HCT116 (cell line): ENCODE measurements at regions not wholly inside any gene's neighbourhood (a gene's known extent, or its start where the extent isn't known, plus 50 kb on each side); places are given as distances from the start of the nearest gene placed in this dataset.

Experiments
- ATAC-seq: fragments of 200-7000 bp; cut with Tn5 transposase; 2 replicates; pipeline ENCODE4 v1.9.1; 2020; ENCODE audit warnings: mild to moderate bottlenecking, moderate library complexity
- BruUV-seq: library from RNA; stranded (reverse); fragments of 400-500 nt; replicated peaks from 2 replicates; lab custom pipeline; 2021; lab: Mats Ljungman, UMichigan
- CTCF ChIA-PET: fragments of 300-600 bp; sonication (Branson Sonifier 250); formaldehyde crosslinking; loops from one replicate; lab custom pipeline; 2021; ENCODE audit warnings: antibody characterized with exemption; lab: Charles Lee
- POLR2A ChIA-PET: fragments of 300-600, 350-600 bp; sonication (Branson Sonifier 250); formaldehyde crosslinking; loops from one replicate; lab custom pipeline; 2021; ENCODE audit warnings: antibody characterized with exemption; lab: Charles Lee
- RAD21 ChIA-PET, 2 experiments: fragments of 300-600 bp; sonication (Branson Sonifier 250); formaldehyde crosslinking; loops; one replicate each; lab custom pipeline; 2023; ENCODE audit warnings: low total read pairs in 2 of 2; ENCODE audit not compliant: uncharacterized antibody in 2 of 2, unreplicated experiment in 2 of 2, low non-redundant PET in 1 of 2; lab: Charles Lee
- DNase-seq: peaks from one replicate; pipeline ENCODE4 v3.0.0-alpha.2; 2010; ENCODE audit warnings: low read depth, low spot score
- H2AFZ ChIP-seq: fragments of 200-600 bp; shearing (Covaris generic), sonication (generic); 2 replicates; pipeline ENCODE4 v1.6.1; 2017; ENCODE audit warnings: low read depth, mixed run types, mixed read lengths, antibody characterized with exemption, low read length; ENCODE audit not compliant: poor library complexity, severe bottlenecking
- H3K27ac ChIP-seq: 2 replicates; pipeline ENCODE4 v1.5.1; 2012; ENCODE audit warnings: low read depth, low read length
- H3K27me3 ChIP-seq: fragments of 200-600 bp; sonication (generic); 2 replicates; pipeline ENCODE4 v1.6.1; 2016; ENCODE audit warnings: mixed run types, low read length, mixed read lengths; ENCODE audit not compliant: insufficient read depth
- H3K36me3 ChIP-seq, 2 experiments: fragments of 200-500 bp in 1 of 2; fragments of 200-600 bp in 1 of 2; sonication (Bioruptor generic) in 1 of 2; sonication (generic) in 1 of 2; 2 replicates each; pipeline versions ENCODE4 v1.5.1 to v1.6.1; 2014 to 2016; ENCODE audit warnings: low read length in 2 of 2, inconsistent platforms in 1 of 2, mixed read lengths in 1 of 2, mixed run types in 1 of 2; ENCODE audit not compliant: insufficient read depth in 2 of 2, control insufficient read depth in 1 of 2
- H3K4me1 ChIP-seq, 2 experiments: fragments of 200-600 bp in 1 of 2; sonication (generic) in 1 of 2; 2 replicates each; pipeline versions ENCODE4 v1.5.1 to v1.6.1; 2012 to 2017; ENCODE audit warnings: low read length in 2 of 2, inconsistent platforms in 1 of 2, mild to moderate bottlenecking in 1 of 2, mixed read lengths in 1 of 2, mixed run types in 1 of 2, moderate library complexity in 1 of 2; ENCODE audit not compliant: insufficient read depth in 2 of 2, control insufficient read depth in 1 of 2
- H3K4me2 ChIP-seq: fragments of 200-600 bp; sonication (generic); 2 replicates; pipeline ENCODE4 v1.6.1; 2017; ENCODE audit warnings: mixed run types, low read length, mixed read lengths
- H3K4me3 ChIP-seq, 2 experiments: fragments of 200-600 bp in 1 of 2; sonication (generic) in 1 of 2; replicated peaks in 1 of 2; 2 replicates each; pipeline ENCODE4 v1.5.1; 2011 to 2016; ENCODE audit warnings: low read length in 2 of 2, control low read depth in 1 of 2, low read depth in 1 of 2, mild to moderate bottlenecking in 1 of 2, mixed read lengths in 1 of 2, mixed run types in 1 of 2
- H3K79me2 ChIP-seq: fragments of 200-600 bp; sonication (generic); 2 replicates; pipeline ENCODE4 v1.6.1; 2017; ENCODE audit warnings: mild to moderate bottlenecking, mixed run types, low read length, moderate library complexity, mixed read lengths; ENCODE audit not compliant: insufficient read depth
- H3K9ac ChIP-seq: fragments of 200-600 bp; sonication (generic); 2 replicates; pipeline ENCODE4 v1.6.1; 2016; ENCODE audit warnings: low read length, mixed read lengths
- H3K9me2 ChIP-seq: fragments of 200-600 bp; sonication (generic), shearing (Covaris generic); 2 replicates; pipeline ENCODE4 v1.6.1; 2017; ENCODE audit warnings: mixed run types, mild to moderate bottlenecking, moderate library complexity; ENCODE audit not compliant: insufficient read depth
- H3K9me3 ChIP-seq, 2 experiments: fragments of 200-500 bp in 1 of 2; fragments of 200-600 bp in 1 of 2; sonication (Bioruptor generic) in 1 of 2; sonication (generic) in 1 of 2; 2 replicates each; pipeline ENCODE4 v1.6.1; 2014 to 2017; ENCODE audit warnings: low read length in 2 of 2, mixed read lengths in 2 of 2, inconsistent platforms in 1 of 2, low read depth in 1 of 2, mild to moderate bottlenecking in 1 of 2, mixed run types in 1 of 2, moderate library complexity in 1 of 2; ENCODE audit not compliant: control insufficient read depth in 1 of 2, insufficient read depth in 1 of 2
- H4K20me1 ChIP-seq: fragments of 200-600 bp; sonication (generic), shearing (Covaris generic); 2 replicates; pipeline ENCODE4 v1.6.1; 2017; ENCODE audit warnings: mixed run types, mild to moderate bottlenecking, moderate library complexity; ENCODE audit not compliant: insufficient read depth
- ATF3 ChIP-seq: IDR thresholded peaks from 2 replicates; pipeline ENCODE4 v1.6.1; 2012
- CBX3 ChIP-seq: IDR thresholded peaks from 2 replicates; pipeline ENCODE4 v1.6.1; 2012; ENCODE audit warnings: low read depth
- EGR1 ChIP-seq: IDR thresholded peaks from 2 replicates; pipeline ENCODE4 v1.6.1; 2012; ENCODE audit warnings: low read depth
- EZH2 ChIP-seq: fragments of 200-600 bp; sonication (generic); IDR thresholded peaks from 2 replicates; pipeline ENCODE4 v1.6.1; 2017; ENCODE audit warnings: antibody characterized with exemption, mixed run types
- EZH2phosphoT487 ChIP-seq: fragments of 200-600 bp; IDR thresholded peaks from 2 replicates; pipeline ENCODE4 v1.6.1; 2018; ENCODE audit warnings: antibody characterized with exemption, borderline replicate concordance
- FOSL1 ChIP-seq: IDR thresholded peaks from 2 replicates; pipeline ENCODE4 v1.6.1; 2012; ENCODE audit warnings: low read depth
- JUND ChIP-seq: IDR thresholded peaks from 2 replicates; pipeline ENCODE4 v1.6.1; 2012
- POLR2A ChIP-seq: IDR thresholded peaks from 2 replicates; pipeline ENCODE4 v1.7.0; 2011; ENCODE audit warnings: borderline replicate concordance; ENCODE audit not compliant: insufficient read depth, insufficient read length; ENCODE audit errors: extremely low read depth
- POLR2AphosphoS5 ChIP-seq: IDR thresholded peaks from 2 replicates; pipeline ENCODE4 v1.6.1; 2011; ENCODE audit warnings: mild to moderate bottlenecking, low read depth, low read length, moderate library complexity
- RAD21 ChIP-seq: IDR thresholded peaks from 2 replicates; pipeline ENCODE4 v1.6.1; 2012; ENCODE audit warnings: low read depth, mild to moderate bottlenecking
- SIN3A ChIP-seq: IDR thresholded peaks from 2 replicates; pipeline ENCODE4 v1.6.1; 2012; ENCODE audit warnings: low read depth
- SP1 ChIP-seq: IDR thresholded peaks from 2 replicates; pipeline ENCODE4 v1.6.1; 2012; ENCODE audit warnings: low read depth
- SRF ChIP-seq: IDR thresholded peaks from 2 replicates; pipeline ENCODE4 v1.6.1; 2012; ENCODE audit warnings: low read depth
- YY1 ChIP-seq: IDR thresholded peaks from 2 replicates; pipeline ENCODE4 v1.6.1; 2011; ENCODE audit warnings: low read length, low read depth, moderate library complexity, mild to moderate bottlenecking; ENCODE audit not compliant: insufficient replicate concordance; ENCODE audit errors: extremely low read depth
- ZBTB33 ChIP-seq: IDR thresholded peaks from 2 replicates; pipeline ENCODE4 v1.6.1; 2011; ENCODE audit warnings: mild to moderate bottlenecking, low read length, moderate library complexity; ENCODE audit not compliant: insufficient replicate concordance; ENCODE audit errors: extremely low read depth
- ZFX ChIP-seq: fragments of 450-650 bp; IDR thresholded peaks from 2 replicates; pipeline ENCODE4 v1.6.1; 2017
- ZNF274 ChIP-seq: fragments of 200-500 bp; sonication (Bioruptor generic); IDR thresholded peaks from 2 replicates; pipeline ENCODE4 v1.6.1; 2014; ENCODE audit warnings: mild to moderate bottlenecking, low read depth, low read length, inconsistent platforms
- intact Hi-C: fragments of 100-400 bp; cut with micrococcal nuclease; formaldehyde crosslinking; loops from 2 replicates; pipeline ENCODE4 v1.10.0; 2022
- TF ChIP-seq, protein P1 (sequence below): IDR thresholded peaks from 2 replicates; pipeline ENCODE4 v1.6.1; 2012; ENCODE audit warnings: low read depth

DNA sequence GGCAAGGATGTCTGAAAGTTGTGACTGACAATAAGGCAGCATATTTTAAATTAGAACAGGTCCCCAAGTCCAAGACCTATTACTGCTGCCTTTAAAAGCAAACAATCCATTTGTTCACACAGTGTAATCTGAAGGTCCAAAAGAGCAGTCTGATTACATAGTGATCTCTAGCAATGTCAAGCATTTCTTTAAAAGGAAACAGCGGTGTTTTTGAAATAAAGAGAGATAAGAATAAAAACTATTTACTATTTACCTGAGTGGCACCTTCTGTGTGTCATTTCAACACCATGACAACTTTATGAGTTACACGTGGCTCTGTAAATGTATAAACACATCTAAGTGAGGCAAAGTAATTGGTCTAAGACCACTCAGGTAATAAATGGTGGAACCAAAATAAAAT, 1009.9 kb upstream of the CNTNAP5 start:
- peaks cover 4 to 9% of the 10 kb centered on the region in 2 experiments; a peak in 2 of 4 replicates for H3K9me3 ChIP-seq
- no peaks in the 10 kb centered on the region for H3K27me3 ChIP-seq
- RAD21 ChIA-PET: no interaction called here
- no peaks in the 10 kb centered on the region for H3K36me3 ChIP-seq
- no peak overlapping the region for H2AFZ ChIP-seq
- DNase-seq: no peak
- BruUV-seq: no TSS peak
- H3K4me2 ChIP-seq: no peak overlapping the region
- no peak for TF ChIP-seq POLR2AphosphoS5
- TF ChIP-seq FOSL1: no peak
- TF ChIP-seq YY1: no peak
- TF ChIP-seq ZBTB33: no peak
- TF ChIP-seq JUND: no peak
- no peak for TF ChIP-seq CBX3
- TF ChIP-seq ZNF274: no peak
- TF ChIP-seq EZH2phosphoT487: no peak
- TF ChIP-seq, protein P1, sequence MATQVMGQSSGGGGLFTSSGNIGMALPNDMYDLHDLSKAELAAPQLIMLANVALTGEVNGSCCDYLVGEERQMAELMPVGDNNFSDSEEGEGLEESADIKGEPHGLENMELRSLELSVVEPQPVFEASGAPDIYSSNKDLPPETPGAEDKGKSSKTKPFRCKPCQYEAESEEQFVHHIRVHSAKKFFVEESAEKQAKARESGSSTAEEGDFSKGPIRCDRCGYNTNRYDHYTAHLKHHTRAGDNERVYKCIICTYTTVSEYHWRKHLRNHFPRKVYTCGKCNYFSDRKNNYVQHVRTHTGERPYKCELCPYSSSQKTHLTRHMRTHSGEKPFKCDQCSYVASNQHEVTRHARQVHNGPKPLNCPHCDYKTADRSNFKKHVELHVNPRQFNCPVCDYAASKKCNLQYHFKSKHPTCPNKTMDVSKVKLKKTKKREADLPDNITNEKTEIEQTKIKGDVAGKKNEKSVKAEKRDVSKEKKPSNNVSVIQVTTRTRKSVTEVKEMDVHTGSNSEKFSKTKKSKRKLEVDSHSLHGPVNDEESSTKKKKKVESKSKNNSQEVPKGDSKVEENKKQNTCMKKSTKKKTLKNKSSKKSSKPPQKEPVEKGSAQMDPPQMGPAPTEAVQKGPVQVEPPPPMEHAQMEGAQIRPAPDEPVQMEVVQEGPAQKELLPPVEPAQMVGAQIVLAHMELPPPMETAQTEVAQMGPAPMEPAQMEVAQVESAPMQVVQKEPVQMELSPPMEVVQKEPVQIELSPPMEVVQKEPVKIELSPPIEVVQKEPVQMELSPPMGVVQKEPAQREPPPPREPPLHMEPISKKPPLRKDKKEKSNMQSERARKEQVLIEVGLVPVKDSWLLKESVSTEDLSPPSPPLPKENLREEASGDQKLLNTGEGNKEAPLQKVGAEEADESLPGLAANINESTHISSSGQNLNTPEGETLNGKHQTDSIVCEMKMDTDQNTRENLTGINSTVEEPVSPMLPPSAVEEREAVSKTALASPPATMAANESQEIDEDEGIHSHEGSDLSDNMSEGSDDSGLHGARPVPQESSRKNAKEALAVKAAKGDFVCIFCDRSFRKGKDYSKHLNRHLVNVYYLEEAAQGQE: no peak
- TF ChIP-seq ZFX: no peak
- no peak for TF ChIP-seq SP1
- no peak for TF ChIP-seq POLR2A
- no peak for TF ChIP-seq EZH2
- no peak for TF ChIP-seq RAD21
- no peak for TF ChIP-seq EGR1
- no peak for TF ChIP-seq ATF3
- TF ChIP-seq SIN3A: no peak
- no peak for TF ChIP-seq SRF
- TF ChIP-seq, all 23 proteins: peak for 0
- Histone ChIP-seq H3K4me3 (no peak overlapping the region), H3K9ac (no peak overlapping the region), H3K79me2 (no peaks in the 10 kb centered on the region), H3K4me1 (no peaks in the 10 kb centered on the region), H3K27ac (no peak overlapping the region), H4K20me1 (no peaks in the 10 kb centered on the region), H3K9me2 (no peaks in the 10 kb centered on the region)
- intact Hi-C loops: no loop called here
- CTCF ChIA-PET: no interaction called here
- ATAC-seq: no peak
- POLR2A ChIA-PET: no interaction called here
